Natural killer cell (primary cell): ENCODE measurements at regions not wholly inside any gene's neighbourhood (a gene's known extent, or its start where the extent isn't known, plus 50 kb on each side); places are given as distances from the start of the nearest gene placed in this dataset.

Source experiments
- ATAC-seq, 3 donors: fragments of 150-1000 bp in 2 of 3; fragments of 200-7000 bp in 1 of 3; cut with Tn5 transposase; 1 replicate in 1 of 3; 2 replicates in 2 of 3; pipeline ENCODE4 v1.10.0; 2021; ENCODE audit warnings: mild to moderate bottlenecking in 2 of 3, moderate library complexity in 2 of 3
- DNase-seq, 2 donors: peaks; one replicate each; pipeline versions ENCODE4 v3.0.0 to v3.0.0-alpha.2; 2013 to 2021; ENCODE audit warnings: mixed read lengths in 1 of 2
- H3K27ac ChIP-seq: one replicate; pipeline ENCODE4 v1.5.1; 2013; ENCODE audit warnings: mild to moderate bottlenecking, low read length
- H3K27me3 ChIP-seq: one replicate; pipeline ENCODE4 v1.6.1; 2013; ENCODE audit warnings: low read length; ENCODE audit not compliant: control insufficient read depth, insufficient read depth
- H3K36me3 ChIP-seq: one replicate; pipeline ENCODE4 v1.6.1; 2013; ENCODE audit warnings: low read length; ENCODE audit not compliant: control insufficient read depth, insufficient read depth
- H3K4me1 ChIP-seq: one replicate; pipeline ENCODE4 v1.6.1; 2013; ENCODE audit warnings: low read length; ENCODE audit not compliant: control insufficient read depth, insufficient read depth
- H3K4me3 ChIP-seq: one replicate; pipeline ENCODE4 v1.5.1; 2013; ENCODE audit warnings: low read length
- H3K9me3 ChIP-seq: one replicate; pipeline ENCODE4 v1.6.1; 2013; ENCODE audit warnings: low read length; ENCODE audit not compliant: control insufficient read depth, insufficient read depth
- H3K27ac Mint-ChIP-seq, 2 donors: one replicate each; pipeline ENCODE4 v1.8.0; 2022; ENCODE audit warnings: mild to moderate bottlenecking in 2 of 2, mixed read lengths in 2 of 2, moderate library complexity in 1 of 2
- H3K27me3 Mint-ChIP-seq, 2 donors: one replicate each; pipeline ENCODE4 v1.8.0; 2022; ENCODE audit warnings: low read depth in 2 of 2, mixed read lengths in 2 of 2
- H3K36me3 Mint-ChIP-seq: one replicate; pipeline ENCODE4 v1.8.0; 2022; ENCODE audit warnings: mixed read lengths
- H3K4me1 Mint-ChIP-seq, 2 donors: one replicate each; pipeline ENCODE4 v1.8.0; 2022; ENCODE audit warnings: mixed read lengths in 2 of 2
- H3K4me3 Mint-ChIP-seq: one replicate; pipeline ENCODE4 v1.8.0; 2022; ENCODE audit warnings: mild to moderate bottlenecking, moderate library complexity, mixed read lengths
- H3K9me3 Mint-ChIP-seq, 2 donors: one replicate each; pipeline ENCODE4 v1.8.0; 2022; ENCODE audit warnings: mixed read lengths in 2 of 2
- CTCF ChIP-seq: fragments of 200-600 bp; IDR thresholded peaks from one replicate; pipeline ENCODE4 v1.8.0; 2022; ENCODE audit warnings: antibody characterized with exemption
- WGBS: methylation state at CpG from one replicate; pipeline ENCODE4 v1.1.7; 2013; ENCODE audit warnings: missing lambda C conversion rate; ENCODE audit not compliant: insufficient coverage; 5-methylcytosine and 5-hydroxymethylcytosine counted together
- intact Hi-C: fragments of 100-400 bp; cut with micrococcal nuclease; formaldehyde crosslinking; loops from one replicate; pipeline ENCODE4 v1.14.2; 2022

GRCh38 chr5:56289602-56289987 lies 56.5 kb upstream of the ANKRD55 start:
- DNase-seq (no peak), ATAC-seq (no peak)
- Histone ChIP-seq H3K27me3 (no peaks in the 10 kb centered on the region), H3K4me3 (no peak overlapping the region), H3K9me3 (no peaks in the 10 kb centered on the region), H3K27ac (no peak overlapping the region), H3K4me1 (no peaks in the 10 kb centered on the region), H3K36me3 (no peaks in the 10 kb centered on the region)
- no peaks in the 10 kb centered on the region for H3K4me1 Mint-ChIP-seq
- no peak for TF ChIP-seq CTCF
- no peak overlapping the region for H3K27ac Mint-ChIP-seq
- no peak overlapping the region for H3K4me3 Mint-ChIP-seq
- no peaks in the 10 kb centered on the region for H3K36me3 Mint-ChIP-seq
- intact Hi-C loops: no loop called here
- H3K9me3 Mint-ChIP-seq: no peaks in the 10 kb centered on the region
- H3K27me3 Mint-ChIP-seq: peaks cover 0 to 4% of the 10 kb centered on the region in 2 donors

DNA sequence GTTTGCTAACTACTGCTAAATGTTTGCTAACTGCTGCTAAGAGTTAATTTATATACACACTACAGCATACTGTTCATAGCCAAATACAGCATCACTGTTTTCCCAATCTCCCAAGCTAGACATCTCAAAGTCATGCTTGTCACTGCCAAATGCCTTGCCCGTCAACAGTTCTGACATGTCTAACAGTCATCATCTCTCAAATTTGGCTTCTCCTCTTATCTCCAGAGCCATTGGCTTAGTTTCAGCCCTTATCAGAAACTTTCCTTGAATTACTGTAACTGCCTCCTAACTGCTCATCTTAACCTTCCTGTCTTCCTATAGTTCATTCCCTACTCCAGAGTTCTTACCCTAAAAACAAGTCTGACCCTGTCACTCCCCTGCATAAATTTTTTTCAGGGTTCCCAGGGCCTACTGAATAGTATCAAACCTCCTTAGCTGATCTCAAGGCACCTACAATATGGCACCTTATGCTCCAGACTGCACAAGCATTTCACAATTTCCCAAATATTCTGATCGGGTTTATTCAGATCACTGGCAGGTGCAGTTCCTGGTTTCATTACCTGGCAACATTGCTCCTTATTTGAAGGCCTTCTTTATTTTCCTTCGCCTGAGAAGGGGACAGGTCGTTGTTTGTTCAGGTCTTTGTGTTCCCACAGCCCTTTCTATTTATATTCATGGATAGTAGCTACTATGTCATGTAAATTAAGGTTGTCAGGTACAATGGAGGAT lies 55.9 kb upstream of the ANKRD55 start:
- Mint-ChIP-seq H3K4me3 (no peak overlapping the region), H3K9me3 (no peaks in the 10 kb centered on the region), H3K27me3 (peaks cover 0 to 4% of the 10 kb centered on the region in 2 donors), H3K27ac (no peak overlapping the region), H3K36me3 (no peaks in the 10 kb centered on the region), H3K4me1 (no peaks in the 10 kb centered on the region)
- DNase-seq (no peak), ATAC-seq (no peak)
- H3K4me1 ChIP-seq: no peaks in the 10 kb centered on the region
- intact Hi-C loops: no loop called here
- WGBS: 93% methylated on average over 3 of the region's 4 CpGs
- no peaks in the 10 kb centered on the region for H3K9me3 ChIP-seq
- H3K27ac ChIP-seq: no peak overlapping the region
- H3K36me3 ChIP-seq: no peaks in the 10 kb centered on the region
- H3K4me3 ChIP-seq: no peak overlapping the region
- no peaks in the 10 kb centered on the region for H3K27me3 ChIP-seq
- TF ChIP-seq CTCF: no peak

DNA sequence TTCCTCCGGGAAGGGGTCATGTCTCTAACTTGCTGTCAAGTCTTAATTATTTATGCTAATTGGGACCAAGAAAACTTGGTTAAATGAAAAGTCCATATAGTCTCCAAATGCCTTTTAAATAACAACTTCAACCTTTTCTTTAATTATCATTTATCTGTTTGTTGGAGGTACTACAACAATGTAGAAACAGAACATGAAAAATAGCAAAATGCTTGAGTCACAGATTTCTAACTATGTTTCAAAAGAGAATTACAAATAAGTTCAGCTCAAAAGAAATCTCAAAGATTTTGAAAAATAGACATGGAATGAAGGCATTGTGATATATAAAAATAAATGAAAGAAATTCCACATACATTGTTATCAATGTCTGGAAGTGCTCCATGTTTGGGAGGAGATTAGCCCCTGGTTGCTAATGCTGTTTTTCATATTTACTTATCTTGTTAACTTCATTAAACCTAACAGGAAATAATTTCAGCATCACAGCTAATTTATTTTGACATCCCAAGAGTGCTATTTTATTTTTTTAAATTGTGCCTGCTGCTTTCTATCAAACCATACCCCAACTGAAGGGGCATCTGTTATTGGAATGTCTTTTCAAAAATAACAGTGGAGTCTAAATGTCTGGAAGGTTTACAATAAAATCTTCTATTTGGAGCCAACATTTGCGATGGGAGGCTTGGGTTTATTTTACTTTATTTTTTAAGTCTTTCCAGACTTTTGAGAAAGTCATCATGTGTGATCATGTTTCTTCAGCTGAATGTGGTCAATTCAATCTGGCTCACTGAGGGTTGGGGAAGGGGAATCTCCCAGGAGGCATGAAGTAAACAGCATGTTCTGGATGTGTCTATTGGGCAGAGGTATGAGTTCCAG lies 53.1 kb upstream of the ANKRD55 start:
- intact Hi-C loops: no loop called here
- no peaks in the 10 kb centered on the region for H3K36me3 Mint-ChIP-seq
- no peak for TF ChIP-seq CTCF

More for the DNA sequence above, 53.1 kb upstream of the ANKRD55 start:
- no peak for ATAC-seq
- no peak for DNase-seq
- Mint-ChIP-seq H3K27me3 (peaks cover 0 to 4% of the 10 kb centered on the region in 2 donors), H3K27ac (no peak overlapping the region), H3K4me3 (no peak overlapping the region), H3K4me1 (no peaks in the 10 kb centered on the region), H3K9me3 (no peaks in the 10 kb centered on the region)
- H3K36me3 ChIP-seq: no peaks in the 10 kb centered on the region
- no peaks in the 10 kb centered on the region for H3K27me3 ChIP-seq
- no peaks in the 10 kb centered on the region for H3K4me1 ChIP-seq
- H3K27ac ChIP-seq: no peak overlapping the region
- H3K9me3 ChIP-seq: no peaks in the 10 kb centered on the region
- no peak overlapping the region for H3K4me3 ChIP-seq
- 92% methylated on average over 2 of the region's 2 CpGs for WGBS
